HUES48 (cell line): ENCODE measurements at regions not wholly inside any gene's neighbourhood (a gene's known extent, or its start where the extent isn't known, plus 50 kb on each side); places are given as distances from the start of the nearest gene placed in this dataset.
"Not testable (repeated sequence)": the region's sequence is repeated elsewhere in the genome, so short reads cannot be mapped to it uniquely, and the experiment has no call there.

Experiments used
- H3K27ac ChIP-seq: one replicate; pipeline ENCODE4 v1.7.0; 2013; ENCODE audit warnings: low read depth, low read length, inconsistent platforms
- H3K27me3 ChIP-seq: 2 replicates; pipeline ENCODE4 v1.6.1; 2013; ENCODE audit warnings: mild to moderate bottlenecking, low read length; ENCODE audit not compliant: control insufficient read depth, insufficient read depth
- H3K36me3 ChIP-seq: 2 replicates; pipeline ENCODE4 v1.6.1; 2013; ENCODE audit warnings: low read length; ENCODE audit not compliant: control insufficient read depth, insufficient read depth
- H3K4me1 ChIP-seq: 2 replicates; pipeline ENCODE4 v1.6.1; 2013; ENCODE audit warnings: mild to moderate bottlenecking, low read length; ENCODE audit not compliant: control insufficient read depth, insufficient read depth
- H3K4me3 ChIP-seq: 2 replicates; pipeline ENCODE4 v1.5.1; 2013; ENCODE audit warnings: mild to moderate bottlenecking, low read depth, low read length
- H3K9ac ChIP-seq: 2 replicates; pipeline ENCODE4 v1.6.1; 2013; ENCODE audit warnings: mild to moderate bottlenecking, low read depth, low read length, moderate library complexity
- H3K9me3 ChIP-seq: 2 replicates; pipeline ENCODE4 v1.6.1; 2013; ENCODE audit warnings: low read length; ENCODE audit not compliant: control insufficient read depth, insufficient read depth

- no peak overlapping the region for H3K9ac ChIP-seq
- H3K36me3 ChIP-seq: no peaks in the 10 kb centered on the region
- 0 out of 2 replicates have a peak, but pooled peaks cover 2% of the 10 kb centered on the region for H3K27me3 ChIP-seq
- no peak overlapping the region for H3K4me3 ChIP-seq
- H3K9me3 ChIP-seq: no peaks in the 10 kb centered on the region
- H3K4me1 ChIP-seq: peaks cover 38% of the 10 kb centered on the region
- no peak overlapping the region for H3K27ac ChIP-seq
These were observed 351.3 kb downstream of the SOX9 start for GRCh38 chr17:72472106-72472505.

DNA sequence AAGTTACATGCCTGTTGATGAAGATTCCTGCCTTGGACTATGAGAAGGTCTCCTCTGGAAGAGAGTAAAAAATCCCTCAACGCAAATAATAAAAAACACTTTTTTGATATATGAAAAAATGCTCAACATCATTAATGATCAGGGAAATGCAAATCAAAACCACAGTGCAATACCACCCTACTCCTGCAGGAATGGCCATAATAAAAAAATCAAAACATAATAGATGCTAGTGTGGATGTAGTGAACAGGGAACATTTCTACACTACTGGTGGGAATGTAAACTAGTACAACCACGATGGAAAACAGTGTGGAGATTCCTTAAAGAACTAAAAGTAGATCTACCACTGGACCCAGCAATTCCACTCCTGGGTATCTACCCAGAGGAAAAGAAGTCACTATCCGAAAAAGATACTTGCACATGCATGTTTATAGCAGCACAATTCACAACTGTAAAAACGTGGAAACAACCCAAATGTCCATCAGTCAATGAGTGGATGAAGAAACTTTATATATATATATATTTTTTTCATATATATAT lies 352.1 kb downstream of the SOX9 start:
- not testable (repeated sequence) for H3K36me3 ChIP-seq, H3K27ac ChIP-seq, H3K9ac ChIP-seq, H3K4me3 ChIP-seq, H3K27me3 ChIP-seq, H3K9me3 ChIP-seq
- peaks cover 38% of the 10 kb centered on the region for H3K4me1 ChIP-seq

- Histone ChIP-seq H3K36me3 (no peaks in the 10 kb centered on the region), H3K4me1 (peaks cover 30% of the 10 kb centered on the region)
These were observed 353.4 kb downstream of the SOX9 start for GRCh38 chr17:72474243-72474642.

DNA sequence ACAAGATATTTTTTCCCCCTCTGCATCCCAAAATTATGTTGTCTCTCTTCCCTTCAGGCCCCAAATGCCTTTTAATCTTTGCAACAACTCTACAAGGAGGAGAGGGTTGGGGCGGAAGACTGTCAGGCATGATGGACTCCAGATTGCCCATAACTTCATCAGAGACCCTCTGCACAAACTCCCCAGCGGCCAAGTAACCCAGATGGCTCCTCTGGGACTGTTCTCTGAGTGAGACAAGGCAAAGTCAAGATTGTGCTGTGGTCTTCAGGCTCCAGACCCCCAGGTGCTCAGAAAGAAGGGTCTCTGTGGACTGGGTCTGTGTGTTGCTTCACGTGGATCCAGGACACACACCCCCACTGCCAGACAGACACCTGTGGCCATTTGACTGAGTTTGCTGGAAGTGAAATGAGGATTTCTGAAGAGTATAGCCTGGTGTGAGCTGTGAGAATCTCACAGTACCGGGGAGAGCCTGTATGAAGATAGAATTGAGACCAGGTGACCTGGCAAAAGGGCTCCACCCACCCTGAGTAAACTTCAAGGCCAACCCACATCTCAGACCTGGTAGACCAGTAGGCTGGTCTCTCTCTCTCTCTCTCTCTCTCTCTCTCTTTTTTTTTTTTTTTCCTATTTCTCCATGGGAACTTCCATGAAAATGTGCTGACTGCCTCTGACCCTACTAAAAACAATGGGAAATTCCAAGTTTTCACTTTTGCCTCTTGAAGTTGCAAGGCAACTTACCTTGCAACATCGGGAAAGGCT lies 354.1 kb downstream of the SOX9 start:
- no peaks in the 10 kb centered on the region for H3K9me3 ChIP-seq
- no peak overlapping the region for H3K27ac ChIP-seq
- no peak overlapping the region for H3K9ac ChIP-seq
- H3K4me1 ChIP-seq: peaks cover 30% of the 10 kb centered on the region
- no peak overlapping the region for H3K4me3 ChIP-seq
- H3K36me3 ChIP-seq: no peaks in the 10 kb centered on the region
- no peaks in the 10 kb centered on the region for H3K27me3 ChIP-seq

More at GRCh38 chr17:72474243-72474642, 353.4 kb downstream of the SOX9 start:
- H3K27ac ChIP-seq: no peak overlapping the region
- no peak overlapping the region for H3K4me3 ChIP-seq
- no peak overlapping the region for H3K9ac ChIP-seq
- H3K27me3 ChIP-seq: no peaks in the 10 kb centered on the region
- no peaks in the 10 kb centered on the region for H3K9me3 ChIP-seq

- Histone ChIP-seq H3K9ac (peak overlapping the region; percentile 63), H3K4me1 (peaks cover 30% of the 10 kb centered on the region), H3K27me3 (no peaks in the 10 kb centered on the region), H3K27ac (peak overlapping the region; percentile 87), H3K36me3 (no peaks in the 10 kb centered on the region), H3K4me3 (peak overlapping the region; percentile 11), H3K9me3 (no peaks in the 10 kb centered on the region)
These were observed 355.3 kb downstream of the SOX9 start for GRCh38 chr17:72476134-72476533.

- no peaks in the 10 kb centered on the region for H3K9me3 ChIP-seq
- peaks cover 30% of the 10 kb centered on the region for H3K4me1 ChIP-seq
- H3K9ac ChIP-seq: peak overlapping the region; percentile 18; the same call in 1 of the 2 replicates
- H3K4me3 ChIP-seq: peak overlapping the region; percentile 11; the same call in 1 of the 2 replicates
- no peaks in the 10 kb centered on the region for H3K36me3 ChIP-seq
- peak overlapping the region; percentile 87 for H3K27ac ChIP-seq
- no peaks in the 10 kb centered on the region for H3K27me3 ChIP-seq
These were observed 355.8 kb downstream of the SOX9 start for GRCh38 chr17:72476575-72476986.

DNA sequence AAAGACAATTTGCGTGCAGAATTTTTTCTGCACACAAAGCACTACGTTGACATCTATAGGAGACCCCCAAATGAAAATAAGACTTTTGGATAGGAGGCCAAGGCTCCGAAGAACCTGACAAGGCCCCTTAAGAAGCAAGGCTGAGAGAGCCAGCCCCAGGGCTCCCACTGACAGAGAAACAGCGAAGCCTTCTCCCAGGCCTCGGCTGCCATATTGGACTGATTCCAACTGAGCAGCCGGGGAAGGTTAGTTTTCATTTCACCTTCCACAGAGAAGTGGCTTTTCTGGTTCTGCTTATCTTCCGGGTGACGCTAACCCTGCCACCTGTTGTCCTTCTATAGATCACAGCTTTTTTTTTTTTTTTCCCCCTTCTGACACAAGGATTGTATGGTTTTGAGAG lies 356.7 kb downstream of the SOX9 start:
- Histone ChIP-seq H3K27ac (peak overlapping the region; percentile 87), H3K36me3 (no peaks in the 10 kb centered on the region), H3K9me3 (no peaks in the 10 kb centered on the region), H3K4me3 (no peak overlapping the region), H3K4me1 (peaks cover 30% of the 10 kb centered on the region), H3K27me3 (no peaks in the 10 kb centered on the region), H3K9ac (no peak overlapping the region; the same call in 1 of the 2 replicates)

DNA sequence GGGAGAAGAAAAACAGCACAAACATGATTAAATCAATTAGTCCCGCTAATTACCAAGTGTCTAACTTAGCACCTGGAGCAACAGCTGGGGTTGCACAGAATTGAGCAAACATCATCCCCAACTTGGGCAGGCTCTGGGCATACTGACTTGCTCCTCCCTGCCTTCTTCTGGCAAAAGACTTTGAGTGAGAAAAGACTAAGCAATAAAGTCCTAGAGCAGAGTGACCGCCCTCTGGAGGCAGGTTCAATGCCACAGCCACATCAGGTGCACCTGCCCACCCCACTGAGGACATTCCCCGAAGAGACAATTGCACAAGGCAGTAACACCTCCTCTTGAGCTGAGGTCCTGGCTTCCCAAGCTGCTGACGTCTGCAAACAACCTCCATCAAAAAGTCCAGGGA lies 358.3 kb downstream of the SOX9 start:
- Histone ChIP-seq H3K36me3 (no peaks in the 10 kb centered on the region), H3K27me3 (no peaks in the 10 kb centered on the region)

GRCh38 chr17:72481572-72481971 lies 360.8 kb downstream of the SOX9 start:
- H3K4me1 ChIP-seq: peaks cover 10% of the 10 kb centered on the region

More for the DNA sequence above, 358.3 kb downstream of the SOX9 start:
- H3K9me3 ChIP-seq: no peaks in the 10 kb centered on the region
- peaks cover 30% of the 10 kb centered on the region for H3K4me1 ChIP-seq
- H3K4me3 ChIP-seq: no peak overlapping the region
- H3K9ac ChIP-seq: no peak overlapping the region
- H3K27ac ChIP-seq: no peak overlapping the region

GRCh38 chr17:72485596-72485995 lies 364.8 kb downstream of the SOX9 start:
- H3K9me3 ChIP-seq: no peaks in the 10 kb centered on the region
- no peaks in the 10 kb centered on the region for H3K36me3 ChIP-seq
- no peaks in the 10 kb centered on the region for H3K27me3 ChIP-seq
- H3K27ac ChIP-seq: no peak overlapping the region
- H3K4me1 ChIP-seq: peaks cover 7% of the 10 kb centered on the region
- no peak overlapping the region for H3K4me3 ChIP-seq
- H3K9ac ChIP-seq: no peak overlapping the region

More at GRCh38 chr17:72481572-72481971, 360.8 kb downstream of the SOX9 start:
- Histone ChIP-seq H3K27me3 (no peaks in the 10 kb centered on the region), H3K27ac (no peak overlapping the region), H3K36me3 (no peaks in the 10 kb centered on the region), H3K9ac (no peak overlapping the region), H3K4me3 (no peak overlapping the region), H3K9me3 (no peaks in the 10 kb centered on the region)

- H3K9ac ChIP-seq: no peak overlapping the region
- H3K4me1 ChIP-seq: peaks cover 7% of the 10 kb centered on the region
- no peaks in the 10 kb centered on the region for H3K36me3 ChIP-seq
- no peak overlapping the region for H3K4me3 ChIP-seq
- no peak overlapping the region for H3K27ac ChIP-seq
- no peaks in the 10 kb centered on the region for H3K9me3 ChIP-seq
- H3K27me3 ChIP-seq: no peaks in the 10 kb centered on the region
These were observed 366.0 kb downstream of the SOX9 start for GRCh38 chr17:72486806-72487205.
